Endothelial cell of umbilical vein (primary cell): ENCODE measurements at regions not wholly inside any gene's neighbourhood (a gene's known extent, or its start where the extent isn't known, plus 50 kb on each side); places are given as distances from the start of the nearest gene placed in this dataset.
"Not testable (repeated sequence)": the region's sequence is repeated elsewhere in the genome, so short reads cannot be mapped to it uniquely, and the experiment has no call there.

Experiments
- CTCF ChIP-seq, 2 donors: IDR thresholded peaks; 1 replicate in 1 of 2; 2 replicates in 1 of 2; pipeline ENCODE4 v1.5.1; 2011; ENCODE audit warnings: low read length in 2 of 2, mild to moderate bottlenecking in 2 of 2, moderate library complexity in 2 of 2, control low read depth in 1 of 2, inconsistent platforms in 1 of 2, low read depth in 1 of 2; ENCODE audit not compliant: insufficient read depth in 1 of 2; ENCODE audit errors: extremely low read depth in 1 of 2
- EZH2 ChIP-seq: IDR thresholded peaks from 2 replicates; pipeline ENCODE4 v1.6.1; 2012; ENCODE audit warnings: borderline replicate concordance, low read depth, mild to moderate bottlenecking, moderate library complexity, low read length, inconsistent platforms; ENCODE audit not compliant: severe bottlenecking
- JUN ChIP-seq: IDR thresholded peaks from 2 replicates; pipeline ENCODE4 v1.6.1; 2011; ENCODE audit warnings: borderline replicate concordance, low read depth; ENCODE audit not compliant: insufficient read length, insufficient read depth
- MAX ChIP-seq: IDR thresholded peaks from 2 replicates; pipeline ENCODE4 v1.6.1; 2011; ENCODE audit not compliant: insufficient read depth, insufficient read length
- MYC ChIP-seq: IDR thresholded peaks from one replicate; pipeline ENCODE4 v1.6.1; 2011; ENCODE audit warnings: mild to moderate bottlenecking, low read depth, low read length
- POLR2A ChIP-seq: IDR thresholded peaks from 2 replicates; pipeline ENCODE4 v1.6.1; 2012; ENCODE audit warnings: low read depth, mild to moderate bottlenecking, control low read depth, low read length
- POLR2AphosphoS5 ChIP-seq: IDR thresholded peaks from 2 replicates; pipeline ENCODE4 v1.6.1; 2012; ENCODE audit warnings: low read depth, mild to moderate bottlenecking, control low read depth, low read length, moderate library complexity; ENCODE audit not compliant: insufficient read depth

GRCh38 chr1:206314951-206315636, 111.8 kb downstream of the SRGAP2 start:
- not testable (repeated sequence) for TF ChIP-seq CTCF (IDR thresholded peaks at IDR 0.05; ENCODE audit: extremely low read depth in 1 of 2, insufficient read depth in 1 of 2, low read depth in 1 of 2, low read length in 2 of 2); POLR2A; EZH2; POLR2AphosphoS5; MYC; JUN; MAX
